ENCODE measurements at regions not wholly inside any gene's neighbourhood (a gene's known extent, or its start where the extent isn't known, plus 50 kb on each side); places are given as distances from the start of the nearest gene placed in this dataset.

- TF ChIP-seq SUZ12 (IDR thresholded peaks at IDR 0.05; ENCODE audit: extremely low read depth, insufficient read depth, insufficient read length) (no peak), ZNF274 (IDR thresholded peaks at IDR 0.05; ENCODE audit: low read depth, low read length) (no peak)
Measured at GRCh38 chr17:33447090-33447489, 154.0 kb upstream of the ASIC2 start.
